ENCODE measurements at regions not wholly inside any gene's neighbourhood (a gene's known extent, or its start where the extent isn't known, plus 50 kb on each side); places are given as distances from the start of the nearest gene placed in this dataset.

- no peak for FAIRE-seq
- Histone ChIP-seq H4K91ac (replicated peaks; ENCODE audit: insufficient read length, low read length) (no peak overlapping the region), H3K56ac (replicated peaks; ENCODE audit: insufficient read length, low read depth, low read length) (no peak overlapping the region), H2AK5ac (ENCODE audit: low read depth, low read length) (no peak overlapping the region), H2AFZ (ENCODE audit: low read length) (no peak overlapping the region), H3K4ac (replicated peaks; ENCODE audit: insufficient read length, low read depth, low read length) (no peak overlapping the region), H3K27me3 (replicated peaks in 1 of 4; ENCODE audit: control insufficient read depth in 3 of 4, extremely low read depth in 1 of 4, insufficient read depth in 3 of 4, low read length in 3 of 4) (no peaks in the 10 kb centered on the region; a peak in 1 of 7 replicates), H2BK20ac (ENCODE audit: low read length) (no peak overlapping the region), H3K23me2 (ENCODE audit: low read depth, low read length) (no peaks in the 10 kb centered on the region; the same call in 1 of the 2 replicates), H3K27ac (ENCODE audit: low read depth, low read length) (no peak overlapping the region), H3K23ac (ENCODE audit: insufficient read length) (no peak overlapping the region), H2BK15ac (ENCODE audit: low read length) (no peak overlapping the region), H4K8ac (ENCODE audit: extremely low read depth, insufficient read depth, low read length) (no peak overlapping the region), H3K4me3 (ENCODE audit: extremely low read depth in 1 of 4, insufficient read depth in 2 of 4, low read depth in 3 of 4, low read length in 4 of 4) (no peak overlapping the region), H3K4me2 (ENCODE audit: insufficient read depth in 1 of 2, low read depth in 2 of 2, low read length in 2 of 2) (no peak overlapping the region), H3K18ac (ENCODE audit: extremely low read depth, low read length) (no peak overlapping the region), H2BK5ac (ENCODE audit: low read depth, low read length) (no peak overlapping the region), H4K5ac (ENCODE audit: insufficient read length, low read depth, low read length) (no peak overlapping the region), H3K9ac (replicated peaks in 1 of 4; ENCODE audit: extremely low read depth in 1 of 4, low read depth in 3 of 4, low read length in 3 of 4) (no peak overlapping the region), H3K9me3 (ENCODE audit: insufficient read depth in 2 of 2, low read depth in 1 of 2, low read length in 1 of 2) (no peaks in the 10 kb centered on the region), H4K20me1 (replicated peaks in 1 of 2; ENCODE audit: control insufficient read depth in 1 of 2, insufficient read depth in 2 of 2, low read length in 2 of 2) (no peaks in the 10 kb centered on the region), H3K36me3 (ENCODE audit: control insufficient read depth in 2 of 4, insufficient read depth in 4 of 4, low read length in 3 of 4) (no peaks in the 10 kb centered on the region), H3K14ac (ENCODE audit: insufficient read length) (no peak overlapping the region), H2BK120ac (replicated peaks; ENCODE audit: low read depth, low read length) (no peak overlapping the region), H3K4me1 (replicated peaks in 1 of 4; ENCODE audit: control insufficient read depth in 3 of 4, insufficient read depth in 4 of 4, low read length in 3 of 4) (peaks cover 0 to 15% (median 8%) of the 10 kb centered on the region in 4 experiments; a peak in 4 of 7 replicates), H2BK12ac (ENCODE audit: low read depth, low read length) (no peak overlapping the region), H3K79me2 (ENCODE audit: control insufficient read depth in 1 of 2, insufficient read depth in 2 of 2, low read length in 2 of 2) (no peaks in the 10 kb centered on the region), H3K79me1 (ENCODE audit: low read depth, low read length) (no peaks in the 10 kb centered on the region)
- WGBS, 2 experiments (ENCODE audit: extremely low coverage in 1 of 2, insufficient coverage in 1 of 2, insufficient read length in 1 of 2, insufficient replicate concordance in 2 of 2, low coverage in 1 of 2, low lambda C conversion rate in 2 of 2, missing lambda C conversion rate in 1 of 2), result 84% methylated on average over 7 of the region's 7 CpGs; no CpG with 5 or more reads in 1 of the 2 experiments
- TF ChIP-seq TAF7 (optimal IDR thresholded peaks at IDR 0.05; ENCODE audit: borderline replicate concordance, low read depth, low read length), result no peak
- TF ChIP-seq CBX5 (IDR thresholded peaks at IDR 0.05; ENCODE audit: low read depth, low read length), result no peak
- TF ChIP-seq SUZ12 (IDR thresholded peaks at IDR 0.05; ENCODE audit: low read length), result no peak
- TF ChIP-seq E2F6 (IDR thresholded peaks at IDR 0.05), result no peak
- TF ChIP-seq KDM4A (IDR thresholded peaks at IDR 0.05; ENCODE audit: low read depth, low read length, severe bottlenecking), result no peak
- no peak for TF ChIP-seq CEBPB (IDR thresholded peaks at IDR 0.05; ENCODE audit: low read depth, low read length)
- no peak for TF ChIP-seq JUN (IDR thresholded peaks at IDR 0.05; ENCODE audit: low read depth, low read length)
- POLR2A ChIA-PET (ENCODE audit: partially characterized antibody), result no interaction called here
- DNase-seq (ENCODE audit: low read depth in 1 of 2, low spot score in 2 of 2), result no peak
- CTCF ChIA-PET (ENCODE audit: partially characterized antibody), result interaction anchor here (1.9 kb wide), 1 partner anchor 94 kb away, joined by 9 read pairs; no protein-coding TSS in a partner anchor
Observed at GRCh38 chr10:25851548-25851947, 82.5 kb upstream of the MYO3A start.
